ENCODE measurements at regions not wholly inside any gene's neighbourhood (a gene's known extent, or its start where the extent isn't known, plus 50 kb on each side); places are given as distances from the start of the nearest gene placed in this dataset.

GRCh38 chr13:70729369-70729768 is 621.1 kb upstream of the KLHL1 start:
- DNase-seq (ENCODE audit: low read depth, low spot score), result no peak
- H3K4me3 ChIP-seq (replicated peaks in 1 of 3; ENCODE audit: insufficient read depth in 1 of 3, low read depth in 1 of 3, low read length in 3 of 3), result no peak overlapping the region
- no peak overlapping the region for H2AFZ ChIP-seq (ENCODE audit: low read depth, low read length)
- H3K9ac ChIP-seq (replicated peaks; ENCODE audit: extremely low read depth, insufficient read depth, low read length), result no peak overlapping the region
- no peaks in the 10 kb centered on the region for H3K9me3 ChIP-seq (replicated peaks; ENCODE audit: control insufficient read depth, insufficient read depth, low read length)
- no peaks in the 10 kb centered on the region for H3K36me3 ChIP-seq (ENCODE audit: control insufficient read depth in 2 of 2, extremely low read depth in 1 of 2, insufficient read depth in 2 of 2, low read length in 2 of 2)
- POLR2A ChIA-PET, result no interaction called here
- no peaks in the 10 kb centered on the region for H3K27me3 ChIP-seq (ENCODE audit: control insufficient read depth in 2 of 2, insufficient read depth in 2 of 2, low read length in 2 of 2)
- CTCF ChIA-PET, result interaction anchor here (1.0 to 1.9 kb wide), 2 partner anchors 9 to 231 kb away, joined by 4 to 7 read pairs; no protein-coding TSS in a partner anchor
- H3K79me2 ChIP-seq (ENCODE audit: control insufficient read depth, insufficient read depth, low read length), result no peaks in the 10 kb centered on the region
- TF ChIP-seq JUN (IDR thresholded peaks at IDR 0.05; ENCODE audit: borderline replicate concordance, insufficient read depth, insufficient read length, low read depth) (no peak), POLR2A (IDR thresholded peaks at IDR 0.05; ENCODE audit: low read depth, low read length) (no peak), MAX (IDR thresholded peaks at IDR 0.05; ENCODE audit: insufficient read depth, insufficient read length) (no peak), GATA2 (IDR thresholded peaks at IDR 0.05; ENCODE audit: insufficient read depth, insufficient read length, low read depth, low read length) (no peak), POLR2AphosphoS5 (IDR thresholded peaks at IDR 0.05; ENCODE audit: insufficient read depth, low read depth, low read length) (no peak), FOS (IDR thresholded peaks at IDR 0.05; ENCODE audit: borderline replicate concordance, insufficient read depth, low read length) (no peak), EZH2 (IDR thresholded peaks at IDR 0.05; ENCODE audit: borderline replicate concordance, low read depth, low read length, severe bottlenecking) (no peak), MYC (IDR thresholded peaks at IDR 0.05; ENCODE audit: low read depth, low read length) (no peak)
- no peak overlapping the region for H3K27ac ChIP-seq (ENCODE audit: insufficient read depth, low read depth, low read length)
- FAIRE-seq, result no peak
- H3K4me2 ChIP-seq (ENCODE audit: insufficient read depth, low read length), result no peak overlapping the region
- no peaks in the 10 kb centered on the region for H3K9me1 ChIP-seq (replicated peaks; ENCODE audit: control insufficient read depth, extremely low read depth, insufficient read depth, low read length)
- no peaks in the 10 kb centered on the region for H3K4me1 ChIP-seq (ENCODE audit: control insufficient read depth, extremely low read depth, insufficient read depth, low read length)
- intact Hi-C loops (cut with micrococcal nuclease) (loop anchor here (10.0 kb wide), 3 partner anchors 485 to 1835 kb away; no protein-coding TSS in a partner anchor), dilution Hi-C loops (cut with MboI; ENCODE audit: extremely low pct_ligation_motif_present, low sequenced_read_pairs) (no loop called here)
- no TSS peak for BruUV-seq (replicated peaks)
- no peaks in the 10 kb centered on the region for H4K20me1 ChIP-seq (replicated peaks; ENCODE audit: control insufficient read depth, extremely low read depth, insufficient read depth, low read length)

- Histone ChIP-seq H3K9me1 (replicated peaks; ENCODE audit: control insufficient read depth, extremely low read depth, insufficient read depth, low read length) (no peaks in the 10 kb centered on the region), H3K79me2 (ENCODE audit: control insufficient read depth, insufficient read depth, low read length) (no peaks in the 10 kb centered on the region), H3K27me3 (ENCODE audit: control insufficient read depth in 2 of 2, insufficient read depth in 2 of 2, low read length in 2 of 2) (no peaks in the 10 kb centered on the region), H4K20me1 (replicated peaks; ENCODE audit: control insufficient read depth, extremely low read depth, insufficient read depth, low read length) (no peaks in the 10 kb centered on the region), H3K4me3 (replicated peaks in 1 of 3; ENCODE audit: insufficient read depth in 1 of 3, low read depth in 1 of 3, low read length in 3 of 3) (no peak overlapping the region), H3K27ac (ENCODE audit: insufficient read depth, low read depth, low read length) (no peak overlapping the region), H3K4me1 (ENCODE audit: control insufficient read depth, extremely low read depth, insufficient read depth, low read length) (no peaks in the 10 kb centered on the region), H3K4me2 (ENCODE audit: insufficient read depth, low read length) (no peak overlapping the region), H3K9me3 (replicated peaks; ENCODE audit: control insufficient read depth, insufficient read depth, low read length) (no peaks in the 10 kb centered on the region), H2AFZ (ENCODE audit: low read depth, low read length) (no peak overlapping the region), H3K9ac (replicated peaks; ENCODE audit: extremely low read depth, insufficient read depth, low read length) (no peak overlapping the region), H3K36me3 (ENCODE audit: control insufficient read depth in 2 of 2, extremely low read depth in 1 of 2, insufficient read depth in 2 of 2, low read length in 2 of 2) (no peaks in the 10 kb centered on the region)
- DNase-seq (ENCODE audit: low read depth, low spot score) (peak; percentile 62), FAIRE-seq (no peak)
- intact Hi-C loops (cut with micrococcal nuclease) (loop anchor here (1.0 to 10.0 kb wide), 7 partner anchors 101 to 1974 kb away; no protein-coding TSS in a partner anchor), dilution Hi-C loops (cut with MboI; ENCODE audit: extremely low pct_ligation_motif_present, low sequenced_read_pairs) (no loop called here)
- ChIA-PET POLR2A (no interaction called here), CTCF (interaction anchor here (1.3 to 1.5 kb wide), 3 partner anchors 236 to 239 kb away, joined by 3 to 8 read pairs (median 6); no protein-coding TSS in a partner anchor)
- BruUV-seq (replicated peaks), result no TSS peak
- TF ChIP-seq POLR2A (IDR thresholded peaks at IDR 0.05; ENCODE audit: low read depth, low read length) (no peak), GATA2 (IDR thresholded peaks at IDR 0.05; ENCODE audit: insufficient read depth, insufficient read length, low read depth, low read length) (no peak), MYC (IDR thresholded peaks at IDR 0.05; ENCODE audit: low read depth, low read length) (no peak), CTCF (IDR thresholded peaks at IDR 0.05; ENCODE audit: extremely low read depth in 1 of 2, insufficient read depth in 1 of 2, low read depth in 1 of 2, low read length in 2 of 2) (peak in 1 of 2 donors; percentile 28), MAX (IDR thresholded peaks at IDR 0.05; ENCODE audit: insufficient read depth, insufficient read length) (no peak), POLR2AphosphoS5 (IDR thresholded peaks at IDR 0.05; ENCODE audit: insufficient read depth, low read depth, low read length) (no peak), FOS (IDR thresholded peaks at IDR 0.05; ENCODE audit: borderline replicate concordance, insufficient read depth, low read length) (no peak)
Observed at GRCh38 chr13:70723732-70724131, 615.5 kb upstream of the KLHL1 start.
